Neural progenitor cell (in vitro differentiated cells): ENCODE measurements at regions not wholly inside any gene's neighbourhood (a gene's known extent, or its start where the extent isn't known, plus 50 kb on each side); places are given as distances from the start of the nearest gene placed in this dataset.

Experiments used
- DNase-seq: peaks from one replicate; pipeline ENCODE4 v3.0.0-alpha.2; 2016; ENCODE audit warnings: low spot score
- H2AFZ ChIP-seq: fragments of 200-600 bp; sonication (generic); replicated peaks from 2 replicates; pipeline ENCODE4 v1.6.1; 2016; ENCODE audit warnings: antibody characterized with exemption
- H3F3A ChIP-seq: fragments of 200-600 bp; sonication (generic); 2 replicates; pipeline ENCODE4 v1.6.1; 2016; ENCODE audit warnings: antibody characterized with exemption, low read depth
- H3K27ac ChIP-seq: fragments of 200-600 bp; sonication (generic); 2 replicates; pipeline ENCODE4 v1.5.1; 2016; ENCODE audit warnings: mild to moderate bottlenecking
- H3K27me3 ChIP-seq: fragments of 200-600 bp; sonication (generic); 2 replicates; pipeline ENCODE4 v1.6.1; 2016; ENCODE audit warnings: mild to moderate bottlenecking, moderate library complexity
- H3K36me3 ChIP-seq: fragments of 200-600 bp; sonication (generic); 2 replicates; pipeline ENCODE4 v1.5.1; 2016
- H3K4me1 ChIP-seq: fragments of 200-600 bp; sonication (generic); 2 replicates; pipeline ENCODE4 v1.6.1; 2016; ENCODE audit warnings: mixed run types
- H3K4me2 ChIP-seq: fragments of 200-600 bp; sonication (generic); 2 replicates; pipeline ENCODE4 v1.6.1; 2016
- H3K4me3 ChIP-seq: fragments of 200-600 bp; sonication (generic); 2 replicates; pipeline ENCODE4 v1.5.1; 2016
- H3K79me2 ChIP-seq: fragments of 200-600 bp; sonication (generic); 2 replicates; pipeline ENCODE4 v1.6.1; 2016; ENCODE audit warnings: low read depth
- H3K9ac ChIP-seq: fragments of 200-600 bp; sonication (generic); 2 replicates; pipeline ENCODE4 v1.6.1; 2016
- H3K9me3 ChIP-seq: fragments of 200-600 bp; sonication (generic); 2 replicates; pipeline ENCODE4 v1.5.1; 2016; ENCODE audit warnings: low read depth
- H4K20me1 ChIP-seq: fragments of 200-600 bp; sonication (generic); 2 replicates; pipeline ENCODE4 v1.6.1; 2016; ENCODE audit warnings: low read depth
- H3K27ac Mint-ChIP-seq: 3 replicates; pipeline ENCODE4 v1.8.0; 2021; ENCODE audit warnings: mixed read lengths
- H3K27me3 Mint-ChIP-seq: 2 replicates; pipeline ENCODE4 v1.8.0; 2022; ENCODE audit warnings: low read depth, mild to moderate bottlenecking, inconsistent platforms, moderate library complexity, mixed read lengths; ENCODE audit not compliant: insufficient read depth
- H3K36me3 Mint-ChIP-seq: 3 replicates; pipeline ENCODE4 v1.8.0; 2021; ENCODE audit warnings: mixed read lengths
- H3K4me1 Mint-ChIP-seq: 3 replicates; pipeline ENCODE4 v1.8.0; 2021; ENCODE audit warnings: mixed read lengths
- H3K4me3 Mint-ChIP-seq: 3 replicates; pipeline ENCODE4 v1.8.0; 2021; ENCODE audit warnings: mild to moderate bottlenecking, moderate library complexity, mixed read lengths
- H3K9me3 Mint-ChIP-seq: 3 replicates; pipeline ENCODE4 v1.8.0; 2020; ENCODE audit warnings: mixed read lengths
- CTCF ChIP-seq: fragments of 200-600 bp; sonication (generic); IDR thresholded peaks from 2 replicates; pipeline ENCODE4 v1.5.1; 2017; ENCODE audit warnings: antibody characterized with exemption, mild to moderate bottlenecking
- EZH2 ChIP-seq: fragments of 200-600 bp; sonication (generic); IDR thresholded peaks from 2 replicates; pipeline ENCODE4 v1.6.1; 2017; ENCODE audit warnings: antibody characterized with exemption, mild to moderate bottlenecking, moderate library complexity
- EZH2phosphoT487 ChIP-seq: fragments of 200-600 bp; sonication (generic); IDR thresholded peaks from 2 replicates; pipeline ENCODE4 v1.6.1; 2017; ENCODE audit warnings: antibody characterized with exemption

GRCh38 chrX:148161701-148162100, 180.6 kb downstream of the FMR1NB start:
- no peak overlapping the region for H3K27ac ChIP-seq
- no peaks in the 10 kb centered on the region for H4K20me1 ChIP-seq
- no peak overlapping the region for H3K9ac ChIP-seq
- H3K79me2 ChIP-seq = no peaks in the 10 kb centered on the region
- no peaks in the 10 kb centered on the region for H3K27me3 Mint-ChIP-seq
- no peaks in the 10 kb centered on the region for H3K9me3 ChIP-seq
- no peak overlapping the region for H2AFZ ChIP-seq
- H3K4me3 Mint-ChIP-seq = no peak overlapping the region
- no peaks in the 10 kb centered on the region for H3K4me1 Mint-ChIP-seq
- DNase-seq = no peak
- no peak overlapping the region for H3K4me2 ChIP-seq
- H3K4me1 ChIP-seq = no peaks in the 10 kb centered on the region
- H3K27me3 ChIP-seq = no peaks in the 10 kb centered on the region
- H3K27ac Mint-ChIP-seq = no peak overlapping the region
- H3K9me3 Mint-ChIP-seq = peaks cover 2% of the 10 kb centered on the region
- H3K36me3 ChIP-seq = no peaks in the 10 kb centered on the region
- H3K4me3 ChIP-seq = no peak overlapping the region
- no peaks in the 10 kb centered on the region for H3F3A ChIP-seq
- H3K36me3 Mint-ChIP-seq = no peaks in the 10 kb centered on the region
- TF ChIP-seq EZH2phosphoT487 (no peak), EZH2 (no peak), CTCF (no peak)

GRCh38 chrX:148185631-148186030, 204.5 kb downstream of the FMR1NB start:
- Histone ChIP-seq H3K36me3 (no peaks in the 10 kb centered on the region), H3K4me1 (no peaks in the 10 kb centered on the region), H3K4me3 (no peak overlapping the region), H3K9me3 (no peaks in the 10 kb centered on the region), H2AFZ (no peak overlapping the region), H3K27me3 (no peaks in the 10 kb centered on the region), H3K79me2 (no peaks in the 10 kb centered on the region), H3K27ac (no peak overlapping the region), H3K9ac (no peak overlapping the region), H3F3A (no peaks in the 10 kb centered on the region), H4K20me1 (no peaks in the 10 kb centered on the region), H3K4me2 (no peak overlapping the region)
- no peaks in the 10 kb centered on the region for H3K27me3 Mint-ChIP-seq
- H3K4me3 Mint-ChIP-seq = no peak overlapping the region
- H3K27ac Mint-ChIP-seq = no peak overlapping the region
- H3K4me1 Mint-ChIP-seq = no peaks in the 10 kb centered on the region
- no peak for DNase-seq
- peaks cover 3% of the 10 kb centered on the region for H3K9me3 Mint-ChIP-seq
- no peaks in the 10 kb centered on the region for H3K36me3 Mint-ChIP-seq
- TF ChIP-seq EZH2 (no peak), EZH2phosphoT487 (no peak), CTCF (no peak)

GRCh38 chrX:148192547-148192946, 211.4 kb downstream of the FMR1NB start:
- H3K9ac ChIP-seq = no peak overlapping the region
- H4K20me1 ChIP-seq = no peaks in the 10 kb centered on the region
- H3K4me2 ChIP-seq = no peak overlapping the region
- H3K27ac ChIP-seq = no peak overlapping the region
- no peaks in the 10 kb centered on the region for H3K36me3 ChIP-seq
- Mint-ChIP-seq H3K9me3 (no peaks in the 10 kb centered on the region), H3K4me3 (no peak overlapping the region), H3K4me1 (no peaks in the 10 kb centered on the region), H3K27ac (no peak overlapping the region), H3K27me3 (no peaks in the 10 kb centered on the region), H3K36me3 (no peaks in the 10 kb centered on the region)
- no peak for DNase-seq
- no peaks in the 10 kb centered on the region for H3K79me2 ChIP-seq
- H2AFZ ChIP-seq = no peak overlapping the region
- H3F3A ChIP-seq = peaks cover 10% of the 10 kb centered on the region
- TF ChIP-seq EZH2phosphoT487 = no peak
- TF ChIP-seq EZH2 = no peak
- TF ChIP-seq CTCF = no peak
- no peaks in the 10 kb centered on the region for H3K27me3 ChIP-seq
- no peak overlapping the region for H3K4me3 ChIP-seq
- no peaks in the 10 kb centered on the region for H3K4me1 ChIP-seq
- peaks cover 6% of the 10 kb centered on the region for H3K9me3 ChIP-seq

GRCh38 chrX:148193759-148194158, 212.6 kb downstream of the FMR1NB start:
- TF ChIP-seq EZH2phosphoT487 (no peak), CTCF (no peak), EZH2 (no peak)
- H3K36me3 Mint-ChIP-seq = no peaks in the 10 kb centered on the region
- H3K4me1 ChIP-seq = no peaks in the 10 kb centered on the region
- no peak overlapping the region for H3K4me3 Mint-ChIP-seq
- H3K79me2 ChIP-seq = no peaks in the 10 kb centered on the region
- no peak overlapping the region for H3K27ac Mint-ChIP-seq
- H3K27me3 ChIP-seq = no peaks in the 10 kb centered on the region
- H3K9ac ChIP-seq = no peak overlapping the region
- no peak overlapping the region for H3K4me3 ChIP-seq
- no peak overlapping the region for H2AFZ ChIP-seq
- no peak overlapping the region for H3K4me2 ChIP-seq
- no peaks in the 10 kb centered on the region for H3K36me3 ChIP-seq
- no peaks in the 10 kb centered on the region for H3K9me3 Mint-ChIP-seq
- no peak overlapping the region for H3K27ac ChIP-seq
- H3K4me1 Mint-ChIP-seq = no peaks in the 10 kb centered on the region
- H3F3A ChIP-seq = peaks cover 10% of the 10 kb centered on the region
- peaks cover 6% of the 10 kb centered on the region for H3K9me3 ChIP-seq
- no peaks in the 10 kb centered on the region for H4K20me1 ChIP-seq
- H3K27me3 Mint-ChIP-seq = no peaks in the 10 kb centered on the region
- DNase-seq = no peak
